IMR-90 (cell line): ENCODE measurements at regions not wholly inside any gene's neighbourhood (a gene's known extent, or its start where the extent isn't known, plus 50 kb on each side); places are given as distances from the start of the nearest gene placed in this dataset.

Source experiments
- ATAC-seq: fragments of 200-7000 bp; cut with Tn5 transposase; 2 replicates; pipeline ENCODE4 v1.9.1; 2020; ENCODE audit warnings: low read depth, mild to moderate bottlenecking, moderate library complexity
- BruUV-seq: library from RNA; stranded (reverse); fragments of 400-500 nt; replicated peaks from 2 replicates; lab custom pipeline; 2021; lab: Mats Ljungman, UMichigan
- CTCF ChIA-PET: fragments of 300-600 bp; formaldehyde crosslinking; extraction: SDS; loops from one replicate; lab custom pipeline; 2021; ENCODE audit warnings: antibody characterized with exemption; lab: Yijun Ruan, JAX
- POLR2A ChIA-PET: fragments of 300-600 bp; sonication (Branson Sonifier 250); formaldehyde crosslinking; loops from one replicate; lab custom pipeline; 2022; ENCODE audit warnings: antibody characterized with exemption; ENCODE audit not compliant: unreplicated experiment; lab: Charles Lee
- DNase-seq: peaks from one replicate; pipeline ENCODE4 v3.0.0; 2013
- H2AFZ ChIP-seq: replicated peaks from 2 replicates; pipeline ENCODE3; 2013; ENCODE audit warnings: low read length, mild to moderate bottlenecking; ENCODE audit not compliant: poor library complexity
- H2AK5ac ChIP-seq: 2 replicates; pipeline ENCODE4 v1.6.1; 2013; ENCODE audit warnings: low read depth, low read length, inconsistent platforms
- H2AK9ac ChIP-seq: replicated peaks from 2 replicates; pipeline ENCODE3; 2013; ENCODE audit warnings: mild to moderate bottlenecking, low read depth, low read length, moderate library complexity; ENCODE audit not compliant: poor library complexity
- H2BK120ac ChIP-seq: 2 replicates; pipeline ENCODE4 v1.6.1; 2013; ENCODE audit warnings: low read depth, low read length, inconsistent platforms
- H2BK15ac ChIP-seq: 3 replicates; pipeline ENCODE4 v1.6.1; 2013; ENCODE audit warnings: low read depth, low read length, inconsistent platforms
- H2BK20ac ChIP-seq: 2 replicates; pipeline ENCODE4 v1.6.1; 2013; ENCODE audit warnings: low read depth, mild to moderate bottlenecking, inconsistent platforms, low read length, moderate library complexity
- H2BK5ac ChIP-seq: 2 replicates; pipeline ENCODE4 v1.6.1; 2013; ENCODE audit warnings: mild to moderate bottlenecking, low read depth, low read length, inconsistent platforms; ENCODE audit not compliant: poor library complexity, severe bottlenecking
- H3K14ac ChIP-seq: replicated peaks from 2 replicates; pipeline ENCODE4 v1.6.1; 2013; ENCODE audit warnings: low read depth, low read length, inconsistent platforms
- H3K18ac ChIP-seq: 2 replicates; pipeline ENCODE4 v1.6.1; 2013; ENCODE audit warnings: low read depth, low read length, control low read depth
- H3K23ac ChIP-seq: 2 replicates; pipeline ENCODE4 v1.6.1; 2013; ENCODE audit warnings: low read depth, low read length, inconsistent platforms
- H3K27ac ChIP-seq: 2 replicates; pipeline ENCODE4 v1.5.1; 2013; ENCODE audit warnings: mild to moderate bottlenecking, control low read depth, low read length; ENCODE audit not compliant: insufficient read depth
- H3K27me3 ChIP-seq: 2 replicates; pipeline ENCODE4 v1.6.1; 2013; ENCODE audit warnings: low read length; ENCODE audit not compliant: control insufficient read depth, insufficient read depth
- H3K36me3 ChIP-seq: 2 replicates; pipeline ENCODE4 v1.6.1; 2013; ENCODE audit warnings: low read length, mixed read lengths; ENCODE audit not compliant: control insufficient read depth, insufficient read depth
- H3K4ac ChIP-seq: 2 replicates; pipeline ENCODE4 v1.6.1; 2013; ENCODE audit warnings: low read depth, low read length, inconsistent platforms
- H3K4me1 ChIP-seq: 2 replicates; pipeline ENCODE4 v1.6.1; 2013; ENCODE audit warnings: low read length, mixed read lengths; ENCODE audit not compliant: control insufficient read depth, insufficient read depth
- H3K4me2 ChIP-seq: 2 replicates; pipeline ENCODE4 v1.6.1; 2013; ENCODE audit warnings: low read depth, mild to moderate bottlenecking, control low read depth, low read length, moderate library complexity
- H3K4me3 ChIP-seq: 2 replicates; pipeline ENCODE4 v1.5.1; 2013; ENCODE audit warnings: low read depth, mild to moderate bottlenecking, control low read depth, low read length, moderate library complexity; ENCODE audit not compliant: insufficient read depth
- H3K56ac ChIP-seq: 2 replicates; pipeline ENCODE4 v1.6.1; 2013; ENCODE audit warnings: low read length, inconsistent platforms; ENCODE audit not compliant: insufficient read depth; ENCODE audit errors: extremely low read depth
- H3K79me1 ChIP-seq, 2 experiments: 2 replicates each; pipeline ENCODE4 v1.6.1; 2013; ENCODE audit warnings: low read length in 2 of 2, inconsistent platforms in 1 of 2, low read depth in 1 of 2
- H3K9ac ChIP-seq: 2 replicates; pipeline ENCODE4 v1.6.1; 2013; ENCODE audit warnings: low read depth, low read length, control low read depth
- H3K9me1 ChIP-seq: 2 replicates; pipeline ENCODE4 v1.6.1; 2013; ENCODE audit warnings: low read length, inconsistent platforms; ENCODE audit not compliant: insufficient read depth
- H3K9me3 ChIP-seq: 2 replicates; pipeline ENCODE4 v1.6.1; 2013; ENCODE audit warnings: low read length; ENCODE audit not compliant: control insufficient read depth, insufficient read depth
- H4K20me1 ChIP-seq: 2 replicates; pipeline ENCODE4 v1.6.1; 2013; ENCODE audit warnings: low read length, inconsistent platforms; ENCODE audit not compliant: insufficient read depth
- H4K5ac ChIP-seq: 2 replicates; pipeline ENCODE4 v1.6.1; 2013; ENCODE audit warnings: mild to moderate bottlenecking, low read depth, low read length, control low read depth
- H4K8ac ChIP-seq, 2 experiments: 2 replicates each; pipeline ENCODE4 v1.6.1; 2013; ENCODE audit warnings: low read depth in 2 of 2, low read length in 2 of 2, control low read depth in 1 of 2, inconsistent platforms in 1 of 2
- H4K91ac ChIP-seq: 2 replicates; pipeline ENCODE4 v1.6.1; 2013; ENCODE audit warnings: low read depth, low read length, inconsistent platforms; ENCODE audit not compliant: insufficient read depth
- CEBPB ChIP-seq: IDR thresholded peaks from 2 replicates; pipeline ENCODE4 v1.6.1; 2012; ENCODE audit warnings: low read depth, low read length, improper control_type of control experiment
- CHD1 ChIP-seq: IDR thresholded peaks from 2 replicates; pipeline ENCODE4 v1.6.1; 2012; ENCODE audit warnings: low read depth, low read length, improper control_type of control experiment
- FOS ChIP-seq: fragments of 150-350 bp; IDR thresholded peaks from 2 replicates; pipeline ENCODE4 v1.6.1; 2016; ENCODE audit warnings: low read depth, low read length
- MAFK ChIP-seq: IDR thresholded peaks from 2 replicates; pipeline ENCODE4 v1.6.1; 2012; ENCODE audit warnings: low read depth, low read length, improper control_type of control experiment
- MAZ ChIP-seq: IDR thresholded peaks from 2 replicates; pipeline ENCODE4 v1.6.1; 2012; ENCODE audit warnings: low read depth, mild to moderate bottlenecking, low read length, improper control_type of control experiment, moderate library complexity, borderline replicate concordance
- MXI1 ChIP-seq: IDR thresholded peaks from 2 replicates; pipeline ENCODE4 v1.6.1; 2012; ENCODE audit warnings: low read depth, mild to moderate bottlenecking, low read length, moderate library complexity, borderline replicate concordance
- NFE2L2 ChIP-seq: fragments of 150-350 bp; IDR thresholded peaks from 2 replicates; pipeline ENCODE4 v1.6.1; 2016; ENCODE audit warnings: low read depth, mild to moderate bottlenecking, low read length
- POLR2A ChIP-seq: IDR thresholded peaks from 2 replicates; pipeline ENCODE4 v1.6.1; 2012; ENCODE audit warnings: mild to moderate bottlenecking, low read depth, low read length
- RAD21 ChIP-seq: IDR thresholded peaks from 2 replicates; pipeline ENCODE4 v1.6.1; 2012; ENCODE audit warnings: low read length, improper control_type of control experiment
- RCOR1 ChIP-seq: IDR thresholded peaks from 2 replicates; pipeline ENCODE4 v1.6.1; 2012; ENCODE audit warnings: mild to moderate bottlenecking, low read length, improper control_type of control experiment; ENCODE audit not compliant: insufficient replicate concordance
- RFX5 ChIP-seq: IDR thresholded peaks from 2 replicates; pipeline ENCODE4 v1.8.0; 2012; ENCODE audit warnings: low read depth, mild to moderate bottlenecking, low read length, moderate library complexity
- SMC3 ChIP-seq: fragments of 150-350 bp; IDR thresholded peaks from 2 replicates; pipeline ENCODE4 v1.6.1; 2016; ENCODE audit warnings: low read depth, mild to moderate bottlenecking, antibody characterized with exemption, low read length, moderate library complexity
- WGBS, 2 experiments: methylation state at CpG; one replicate each; pipeline versions ENCODE4 v1.1.5 to v1.1.7; 2013; ENCODE audit warnings: missing lambda C conversion rate in 2 of 2; ENCODE audit not compliant: insufficient read length in 1 of 2; ENCODE audit errors: extremely low coverage in 2 of 2; 5-methylcytosine and 5-hydroxymethylcytosine counted together
- dilution Hi-C: fragments of 300-500 bp; cut with HindIII; formaldehyde crosslinking; loops from one replicate; pipeline ENCODE4 v1.14.3; 2018; ENCODE audit warnings: low sequenced_read_pairs; ENCODE audit not compliant: unreplicated experiment
- in situ Hi-C: fragments of 300-500 bp; cut with MboI; formaldehyde crosslinking; loops from 3 replicates; pipeline ENCODE4 v1.14.3; 2019; ENCODE audit warnings: low sequenced_read_pairs, inconsistent platforms, mixed read lengths
- intact Hi-C: fragments of 100-400 bp; cut with micrococcal nuclease; formaldehyde crosslinking; loops from 2 replicates; pipeline ENCODE4 v1.10.0; 2022
- TF ChIP-seq, protein P1 (sequence below): fragments of 150-350 bp; IDR thresholded peaks from 2 replicates; pipeline ENCODE4 v1.6.1; 2016; ENCODE audit warnings: low read depth, mild to moderate bottlenecking, low read length, moderate library complexity, borderline replicate concordance
- TF ChIP-seq, protein P2 (sequence below): fragments of 150-350 bp; IDR thresholded peaks from 2 replicates; pipeline ENCODE4 v1.6.1; 2017; ENCODE audit warnings: mild to moderate bottlenecking, antibody characterized with exemption, low read length, low read depth
- TF ChIP-seq, protein P3 (sequence below): conservative IDR thresholded peaks from 2 replicates; pipeline ENCODE4 v1.5.1; 2012; ENCODE audit warnings: mild to moderate bottlenecking, low read depth, low read length, improper control_type of control experiment

DNA sequence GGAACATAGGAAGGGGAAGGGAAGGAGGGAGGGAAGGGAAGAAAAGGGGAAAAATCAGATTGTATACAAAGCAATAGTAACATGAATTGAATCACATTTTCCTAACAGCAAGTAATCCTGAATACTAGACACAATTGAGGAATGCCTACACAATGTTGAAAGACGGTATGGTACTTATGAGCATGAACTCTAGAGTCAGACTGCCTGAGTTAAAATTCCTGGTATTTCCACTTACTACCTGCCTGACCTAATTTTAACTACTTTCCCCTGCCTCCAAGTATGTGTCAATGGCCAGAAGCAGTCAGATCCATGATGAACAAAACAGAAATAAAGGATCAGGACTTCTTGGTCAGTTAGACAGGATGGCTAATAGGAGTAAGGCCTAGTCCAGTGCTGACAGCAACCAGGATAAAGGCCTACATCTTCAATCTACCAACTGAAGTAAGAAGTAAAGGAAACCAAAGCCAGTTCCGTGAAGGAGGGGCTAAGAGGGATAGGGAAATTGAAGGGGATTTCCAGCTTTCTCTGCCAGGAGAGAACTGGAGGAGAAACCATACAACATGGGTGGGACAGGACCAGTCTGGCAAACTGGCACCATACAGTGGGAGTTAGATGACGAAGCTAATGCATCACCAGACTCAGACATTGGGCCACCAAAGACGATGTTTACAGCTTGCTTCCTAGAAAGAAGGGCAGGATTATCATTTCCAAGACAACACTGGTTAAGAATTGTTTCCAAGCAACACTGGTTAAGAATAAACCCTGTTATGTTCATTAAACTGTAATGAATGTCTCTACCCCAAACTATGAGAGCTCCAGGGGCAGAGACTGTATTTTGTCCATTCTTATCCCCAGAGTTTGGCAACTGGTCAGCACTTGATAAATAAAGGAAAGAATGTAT is 151.6 kb upstream of the UBE2E2 start:
- in situ Hi-C loops (no loop called here), intact Hi-C loops (no loop called here), dilution Hi-C loops (no loop called here)
- Histone ChIP-seq H4K91ac (no peak overlapping the region), H4K20me1 (no peaks in the 10 kb centered on the region), H3K79me1 (no peaks in the 10 kb centered on the region), H3K27ac (no peak overlapping the region), H3K14ac (no peak overlapping the region), H2AK5ac (no peak overlapping the region), H2BK20ac (no peak overlapping the region), H4K5ac (no peak overlapping the region), H4K8ac (no peak overlapping the region), H3K4me3 (no peak overlapping the region), H2AK9ac (no peak overlapping the region), H3K56ac (no peak overlapping the region), H2AFZ (no peak overlapping the region), H3K36me3 (no peaks in the 10 kb centered on the region), H3K9me3 (no peaks in the 10 kb centered on the region), H3K4me1 (no peaks in the 10 kb centered on the region), H3K9ac (no peak overlapping the region), H3K18ac (no peak overlapping the region), H2BK15ac (no peak overlapping the region), H3K9me1 (no peaks in the 10 kb centered on the region; the same call in 1 of the 2 replicates), H3K4ac (no peak overlapping the region), H3K23ac (no peak overlapping the region), H3K4me2 (no peak overlapping the region), H2BK5ac (no peak overlapping the region), H3K27me3 (no peaks in the 10 kb centered on the region), H2BK120ac (no peak overlapping the region)
- POLR2A ChIA-PET = no interaction called here
- CTCF ChIA-PET = no interaction called here
- no peak for ATAC-seq
- DNase-seq = no peak
- no TSS peak for BruUV-seq
- WGBS, 2 experiments = no CpG with 5 or more reads among the region's 4 CpGs
- TF ChIP-seq MAZ (no peak), NFE2L2 (no peak), FOS (no peak), RCOR1 (no peak), CEBPB (no peak), RAD21 (no peak), CHD1 (no peak), POLR2A (no peak), RFX5 (no peak), SMC3 (no peak), MAFK (no peak), MXI1 (no peak)
- TF ChIP-seq, protein P1, sequence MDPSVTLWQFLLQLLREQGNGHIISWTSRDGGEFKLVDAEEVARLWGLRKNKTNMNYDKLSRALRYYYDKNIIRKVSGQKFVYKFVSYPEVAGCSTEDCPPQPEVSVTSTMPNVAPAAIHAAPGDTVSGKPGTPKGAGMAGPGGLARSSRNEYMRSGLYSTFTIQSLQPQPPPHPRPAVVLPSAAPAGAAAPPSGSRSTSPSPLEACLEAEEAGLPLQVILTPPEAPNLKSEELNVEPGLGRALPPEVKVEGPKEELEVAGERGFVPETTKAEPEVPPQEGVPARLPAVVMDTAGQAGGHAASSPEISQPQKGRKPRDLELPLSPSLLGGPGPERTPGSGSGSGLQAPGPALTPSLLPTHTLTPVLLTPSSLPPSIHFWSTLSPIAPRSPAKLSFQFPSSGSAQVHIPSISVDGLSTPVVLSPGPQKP = no peak
- TF ChIP-seq, protein P2, sequence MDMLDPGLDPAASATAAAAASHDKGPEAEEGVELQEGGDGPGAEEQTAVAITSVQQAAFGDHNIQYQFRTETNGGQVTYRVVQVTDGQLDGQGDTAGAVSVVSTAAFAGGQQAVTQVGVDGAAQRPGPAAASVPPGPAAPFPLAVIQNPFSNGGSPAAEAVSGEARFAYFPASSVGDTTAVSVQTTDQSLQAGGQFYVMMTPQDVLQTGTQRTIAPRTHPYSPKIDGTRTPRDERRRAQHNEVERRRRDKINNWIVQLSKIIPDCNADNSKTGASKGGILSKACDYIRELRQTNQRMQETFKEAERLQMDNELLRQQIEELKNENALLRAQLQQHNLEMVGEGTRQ = no peak
- TF ChIP-seq, protein P3, sequence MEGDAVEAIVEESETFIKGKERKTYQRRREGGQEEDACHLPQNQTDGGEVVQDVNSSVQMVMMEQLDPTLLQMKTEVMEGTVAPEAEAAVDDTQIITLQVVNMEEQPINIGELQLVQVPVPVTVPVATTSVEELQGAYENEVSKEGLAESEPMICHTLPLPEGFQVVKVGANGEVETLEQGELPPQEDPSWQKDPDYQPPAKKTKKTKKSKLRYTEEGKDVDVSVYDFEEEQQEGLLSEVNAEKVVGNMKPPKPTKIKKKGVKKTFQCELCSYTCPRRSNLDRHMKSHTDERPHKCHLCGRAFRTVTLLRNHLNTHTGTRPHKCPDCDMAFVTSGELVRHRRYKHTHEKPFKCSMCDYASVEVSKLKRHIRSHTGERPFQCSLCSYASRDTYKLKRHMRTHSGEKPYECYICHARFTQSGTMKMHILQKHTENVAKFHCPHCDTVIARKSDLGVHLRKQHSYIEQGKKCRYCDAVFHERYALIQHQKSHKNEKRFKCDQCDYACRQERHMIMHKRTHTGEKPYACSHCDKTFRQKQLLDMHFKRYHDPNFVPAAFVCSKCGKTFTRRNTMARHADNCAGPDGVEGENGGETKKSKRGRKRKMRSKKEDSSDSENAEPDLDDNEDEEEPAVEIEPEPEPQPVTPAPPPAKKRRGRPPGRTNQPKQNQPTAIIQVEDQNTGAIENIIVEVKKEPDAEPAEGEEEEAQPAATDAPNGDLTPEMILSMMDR = no peak
